ENCODE measurements at regions not wholly inside any gene's neighbourhood (a gene's known extent, or its start where the extent isn't known, plus 50 kb on each side); places are given as distances from the start of the nearest gene placed in this dataset.

DNA sequence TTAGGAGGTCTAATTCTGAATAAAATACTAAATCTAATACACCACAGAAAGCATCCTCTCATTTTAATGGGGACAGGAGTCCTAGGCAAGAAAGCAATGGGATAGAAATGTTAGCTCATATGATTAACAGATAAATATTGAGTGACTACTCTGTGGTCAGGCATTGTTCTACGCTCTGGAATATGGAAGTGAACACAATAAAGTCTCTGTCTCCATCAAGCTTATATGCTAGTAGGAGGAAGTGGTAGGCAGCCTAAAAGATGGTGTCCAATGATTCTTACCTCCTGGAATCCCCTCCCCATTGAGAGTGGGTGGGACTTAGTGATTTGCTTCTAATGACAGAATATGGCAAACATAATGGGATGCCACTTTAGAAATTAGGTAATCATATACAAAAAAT, 160.3 kb upstream of the PDGFD start:
- H3K4me3 Mint-ChIP-seq = no peak overlapping the region
- ChIA-PET POLR2A (no interaction called here), CTCF (no interaction called here)
- H3K9me3 Mint-ChIP-seq = peaks cover 9% of the 10 kb centered on the region
- ATAC-seq (no peak), DNase-seq (ENCODE audit: low spot score) (no peak)
- H3K27ac Mint-ChIP-seq = no peak overlapping the region
- no peaks in the 10 kb centered on the region for H3K4me1 Mint-ChIP-seq
- no peaks in the 10 kb centered on the region for H3K36me3 Mint-ChIP-seq
- TF ChIP-seq NR3C1 (CRISPR knock-in tag; conservative IDR thresholded peaks at IDR 0.05; ENCODE audit: low read depth) (no peak), TEAD4 (CRISPR knock-in tag; IDR thresholded peaks at IDR 0.05) (no peak), JAZF1 (CRISPR knock-in tag; IDR thresholded peaks at IDR 0.05) (no peak), ZNF532 (CRISPR knock-in tag; IDR thresholded peaks at IDR 0.05; ENCODE audit: borderline replicate concordance) (no peak), MYBL2 (CRISPR knock-in tag; IDR thresholded peaks at IDR 0.05) (no peak), NR1H2 (CRISPR knock-in tag; IDR thresholded peaks at IDR 0.05) (no peak), ZNF232 (CRISPR knock-in tag; IDR thresholded peaks at IDR 0.05) (no peak), FOXP1 (CRISPR knock-in tag; IDR thresholded peaks at IDR 0.05; ENCODE audit: borderline replicate concordance) (no peak), OVOL2 (CRISPR knock-in tag; IDR thresholded peaks at IDR 0.05; ENCODE audit: borderline replicate concordance) (no peak), GRHL2 (CRISPR knock-in tag; IDR thresholded peaks at IDR 0.05; ENCODE audit: insufficient replicate concordance, severe bottlenecking) (no peak), ZNF396 (CRISPR knock-in tag; IDR thresholded peaks at IDR 0.05; ENCODE audit: borderline replicate concordance) (no peak), ZNF671 (CRISPR knock-in tag; IDR thresholded peaks at IDR 0.05) (no peak), GABPB1 (CRISPR knock-in tag; IDR thresholded peaks at IDR 0.05) (no peak)
- TF ChIP-seq, protein P1, sequence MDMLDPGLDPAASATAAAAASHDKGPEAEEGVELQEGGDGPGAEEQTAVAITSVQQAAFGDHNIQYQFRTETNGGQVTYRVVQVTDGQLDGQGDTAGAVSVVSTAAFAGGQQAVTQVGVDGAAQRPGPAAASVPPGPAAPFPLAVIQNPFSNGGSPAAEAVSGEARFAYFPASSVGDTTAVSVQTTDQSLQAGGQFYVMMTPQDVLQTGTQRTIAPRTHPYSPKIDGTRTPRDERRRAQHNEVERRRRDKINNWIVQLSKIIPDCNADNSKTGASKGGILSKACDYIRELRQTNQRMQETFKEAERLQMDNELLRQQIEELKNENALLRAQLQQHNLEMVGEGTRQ (CRISPR knock-in tag; IDR thresholded peaks at IDR 0.05) = no peak
- TF ChIP-seq, protein P2, sequence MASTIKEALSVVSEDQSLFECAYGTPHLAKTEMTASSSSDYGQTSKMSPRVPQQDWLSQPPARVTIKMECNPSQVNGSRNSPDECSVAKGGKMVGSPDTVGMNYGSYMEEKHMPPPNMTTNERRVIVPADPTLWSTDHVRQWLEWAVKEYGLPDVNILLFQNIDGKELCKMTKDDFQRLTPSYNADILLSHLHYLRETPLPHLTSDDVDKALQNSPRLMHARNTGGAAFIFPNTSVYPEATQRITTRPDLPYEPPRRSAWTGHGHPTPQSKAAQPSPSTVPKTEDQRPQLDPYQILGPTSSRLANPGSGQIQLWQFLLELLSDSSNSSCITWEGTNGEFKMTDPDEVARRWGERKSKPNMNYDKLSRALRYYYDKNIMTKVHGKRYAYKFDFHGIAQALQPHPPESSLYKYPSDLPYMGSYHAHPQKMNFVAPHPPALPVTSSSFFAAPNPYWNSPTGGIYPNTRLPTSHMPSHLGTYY (CRISPR knock-in tag; IDR thresholded peaks at IDR 0.05) = no peak
- TF ChIP-seq, protein P3, sequence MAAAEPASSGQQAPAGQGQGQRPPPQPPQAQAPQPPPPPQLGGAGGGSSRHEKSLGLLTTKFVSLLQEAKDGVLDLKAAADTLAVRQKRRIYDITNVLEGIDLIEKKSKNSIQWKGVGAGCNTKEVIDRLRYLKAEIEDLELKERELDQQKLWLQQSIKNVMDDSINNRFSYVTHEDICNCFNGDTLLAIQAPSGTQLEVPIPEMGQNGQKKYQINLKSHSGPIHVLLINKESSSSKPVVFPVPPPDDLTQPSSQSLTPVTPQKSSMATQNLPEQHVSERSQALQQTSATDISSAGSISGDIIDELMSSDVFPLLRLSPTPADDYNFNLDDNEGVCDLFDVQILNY (CRISPR knock-in tag; IDR thresholded peaks at IDR 0.05) = no peak
- TF ChIP-seq, protein P4, sequence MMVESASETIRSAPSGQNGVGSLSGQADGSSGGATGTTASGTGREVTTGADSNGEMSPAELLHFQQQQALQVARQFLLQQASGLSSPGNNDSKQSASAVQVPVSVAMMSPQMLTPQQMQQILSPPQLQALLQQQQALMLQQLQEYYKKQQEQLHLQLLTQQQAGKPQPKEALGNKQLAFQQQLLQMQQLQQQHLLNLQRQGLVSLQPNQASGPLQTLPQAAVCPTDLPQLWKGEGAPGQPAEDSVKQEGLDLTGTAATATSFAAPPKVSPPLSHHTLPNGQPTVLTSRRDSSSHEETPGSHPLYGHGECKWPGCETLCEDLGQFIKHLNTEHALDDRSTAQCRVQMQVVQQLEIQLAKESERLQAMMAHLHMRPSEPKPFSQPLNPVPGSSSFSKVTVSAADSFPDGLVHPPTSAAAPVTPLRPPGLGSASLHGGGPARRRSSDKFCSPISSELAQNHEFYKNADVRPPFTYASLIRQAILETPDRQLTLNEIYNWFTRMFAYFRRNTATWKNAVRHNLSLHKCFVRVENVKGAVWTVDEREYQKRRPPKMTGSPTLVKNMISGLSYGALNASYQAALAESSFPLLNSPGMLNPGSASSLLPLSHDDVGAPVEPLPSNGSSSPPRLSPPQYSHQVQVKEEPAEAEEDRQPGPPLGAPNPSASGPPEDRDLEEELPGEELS (CRISPR knock-in tag; IDR thresholded peaks at IDR 0.05) = no peak
- TF ChIP-seq, protein P5, sequence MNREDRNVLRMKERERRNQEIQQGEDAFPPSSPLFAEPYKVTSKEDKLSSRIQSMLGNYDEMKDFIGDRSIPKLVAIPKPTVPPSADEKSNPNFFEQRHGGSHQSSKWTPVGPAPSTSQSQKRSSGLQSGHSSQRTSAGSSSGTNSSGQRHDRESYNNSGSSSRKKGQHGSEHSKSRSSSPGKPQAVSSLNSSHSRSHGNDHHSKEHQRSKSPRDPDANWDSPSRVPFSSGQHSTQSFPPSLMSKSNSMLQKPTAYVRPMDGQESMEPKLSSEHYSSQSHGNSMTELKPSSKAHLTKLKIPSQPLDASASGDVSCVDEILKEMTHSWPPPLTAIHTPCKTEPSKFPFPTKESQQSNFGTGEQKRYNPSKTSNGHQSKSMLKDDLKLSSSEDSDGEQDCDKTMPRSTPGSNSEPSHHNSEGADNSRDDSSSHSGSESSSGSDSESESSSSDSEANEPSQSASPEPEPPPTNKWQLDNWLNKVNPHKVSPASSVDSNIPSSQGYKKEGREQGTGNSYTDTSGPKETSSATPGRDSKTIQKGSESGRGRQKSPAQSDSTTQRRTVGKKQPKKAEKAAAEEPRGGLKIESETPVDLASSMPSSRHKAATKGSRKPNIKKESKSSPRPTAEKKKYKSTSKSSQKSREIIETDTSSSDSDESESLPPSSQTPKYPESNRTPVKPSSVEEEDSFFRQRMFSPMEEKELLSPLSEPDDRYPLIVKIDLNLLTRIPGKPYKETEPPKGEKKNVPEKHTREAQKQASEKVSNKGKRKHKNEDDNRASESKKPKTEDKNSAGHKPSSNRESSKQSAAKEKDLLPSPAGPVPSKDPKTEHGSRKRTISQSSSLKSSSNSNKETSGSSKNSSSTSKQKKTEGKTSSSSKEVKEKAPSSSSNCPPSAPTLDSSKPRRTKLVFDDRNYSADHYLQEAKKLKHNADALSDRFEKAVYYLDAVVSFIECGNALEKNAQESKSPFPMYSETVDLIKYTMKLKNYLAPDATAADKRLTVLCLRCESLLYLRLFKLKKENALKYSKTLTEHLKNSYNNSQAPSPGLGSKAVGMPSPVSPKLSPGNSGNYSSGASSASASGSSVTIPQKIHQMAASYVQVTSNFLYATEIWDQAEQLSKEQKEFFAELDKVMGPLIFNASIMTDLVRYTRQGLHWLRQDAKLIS (CRISPR knock-in tag; IDR thresholded peaks at IDR 0.05; ENCODE audit: borderline replicate concordance) = no peak
- H3K27me3 Mint-ChIP-seq (ENCODE audit: low read depth) = no peaks in the 10 kb centered on the region
